COLO668 (cell line): ENCODE measurements at regions not wholly inside any gene's neighbourhood (a gene's known extent, or its start where the extent isn't known, plus 50 kb on each side); places are given as distances from the start of the nearest gene placed in this dataset.
"Not testable (repeated sequence)": the region's sequence is repeated elsewhere in the genome, so short reads cannot be mapped to it uniquely, and the experiment has no call there.

Source experiments
- DNase-seq: peaks from one replicate; lab custom pipeline; 2025; ENCODE audit not compliant: unreplicated experiment; lab: John Stamatoyannopoulos, UW

- not testable (repeated sequence) for DNase-seq
These were observed 105.3 kb upstream of the PZP start for GRCh38 chr12:9313479-9313878.

- DNase-seq = not testable (repeated sequence)
These were observed 104.5 kb upstream of the PZP start for GRCh38 chr12:9312406-9313392.

- DNase-seq = peak; percentile 33
These were observed 103.3 kb upstream of the PZP start for GRCh38 chr12:9311454-9311853.

GRCh38 chr12:9310645-9311044 is 102.5 kb upstream of the PZP start:
- not testable (repeated sequence) for DNase-seq

GRCh38 chr12:9309749-9310148 is 101.6 kb upstream of the PZP start:
- not testable (repeated sequence) for DNase-seq

- not testable (repeated sequence) for DNase-seq
These were observed 100.5 kb upstream of the PZP start for GRCh38 chr12:9308745-9309144.

GRCh38 chr12:9308163-9308562 is 100.0 kb upstream of the PZP start:
- DNase-seq = not testable (repeated sequence)

- not testable (repeated sequence) for DNase-seq
These were observed 99.1 kb upstream of the PZP start for GRCh38 chr12:9307255-9307654.

- DNase-seq = not testable (repeated sequence)
These were observed 97.8 kb upstream of the PZP start for GRCh38 chr12:9306004-9306403.

- DNase-seq = not testable (repeated sequence)
These were observed 96.3 kb upstream of the PZP start for GRCh38 chr12:9304540-9304939.

- DNase-seq = not testable (repeated sequence)
These were observed 87.7 kb upstream of the PZP start for GRCh38 chr12:9295872-9296271.

- not testable (repeated sequence) for DNase-seq
These were observed 86.0 kb upstream of the PZP start for GRCh38 chr12:9294072-9294620.

- DNase-seq = not testable (repeated sequence)
These were observed 85.2 kb upstream of the PZP start for GRCh38 chr12:9293391-9293790.

- not testable (repeated sequence) for DNase-seq
These were observed 81.8 kb upstream of the PZP start for GRCh38 chr12:9289984-9290383.

- not testable (repeated sequence) for DNase-seq
These were observed 76.5 kb upstream of the PZP start for GRCh38 chr12:9284724-9285123.

- peak; percentile 37 for DNase-seq
These were observed 76.0 kb upstream of the PZP start for GRCh38 chr12:9284197-9284596.

GRCh38 chr12:9283346-9284095 is 75.3 kb upstream of the PZP start:
- DNase-seq = peak; percentile 70

- DNase-seq = no peak
These were observed 68.8 kb upstream of the PZP start for GRCh38 chr12:9276990-9277389.

GRCh38 chr12:9273276-9273675 is 65.1 kb upstream of the PZP start:
- DNase-seq = no peak

GRCh38 chr12:9271875-9272274 is 63.7 kb upstream of the PZP start:
- no peak for DNase-seq

- no peak for DNase-seq
These were observed 56.4 kb upstream of the PZP start for GRCh38 chr12:9264546-9264945.
